Astrocyte of the hippocampus (primary cell): ENCODE measurements at regions not wholly inside any gene's neighbourhood (a gene's known extent, or its start where the extent isn't known, plus 50 kb on each side); places are given as distances from the start of the nearest gene placed in this dataset.

ENCODE experiments used
- DNase-seq: peaks from one replicate; pipeline ENCODE4 v3.0.0; 2011; ENCODE audit warnings: low read depth, low spot score

- DNase-seq = no peak
Measured at GRCh38 chr6:14658886-14659561, 541.5 kb downstream of the CD83 start.

DNA sequence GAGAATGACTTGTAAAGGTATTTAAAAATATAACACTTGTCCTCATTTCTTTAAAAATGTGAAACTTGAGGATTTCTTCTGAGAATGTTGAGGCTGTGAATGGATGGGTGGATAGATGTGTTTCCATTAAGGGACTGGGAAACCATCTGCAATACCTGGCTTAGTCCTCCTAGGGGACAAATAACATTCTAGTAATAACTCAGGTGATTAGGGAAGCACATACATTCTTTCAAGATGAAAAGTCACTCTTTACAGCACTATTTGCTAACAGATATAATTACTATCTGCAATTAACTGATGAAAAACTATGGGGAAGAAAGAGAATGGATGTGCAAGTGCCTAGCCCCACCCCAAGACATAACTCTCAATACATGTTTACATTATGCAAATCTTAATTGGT lies 542.3 kb downstream of the CD83 start:
- no peak for DNase-seq

- peak; percentile 47 for DNase-seq
Measured at GRCh38 chr6:14660806-14661579, 543.4 kb downstream of the CD83 start.

- no peak for DNase-seq
Measured at GRCh38 chr6:14661691-14662090, 544.1 kb downstream of the CD83 start.

GRCh38 chr6:14664112-14664601 lies 546.6 kb downstream of the CD83 start:
- DNase-seq = no peak

- DNase-seq = no peak
Measured at GRCh38 chr6:14664621-14665315, 547.2 kb downstream of the CD83 start.

DNA sequence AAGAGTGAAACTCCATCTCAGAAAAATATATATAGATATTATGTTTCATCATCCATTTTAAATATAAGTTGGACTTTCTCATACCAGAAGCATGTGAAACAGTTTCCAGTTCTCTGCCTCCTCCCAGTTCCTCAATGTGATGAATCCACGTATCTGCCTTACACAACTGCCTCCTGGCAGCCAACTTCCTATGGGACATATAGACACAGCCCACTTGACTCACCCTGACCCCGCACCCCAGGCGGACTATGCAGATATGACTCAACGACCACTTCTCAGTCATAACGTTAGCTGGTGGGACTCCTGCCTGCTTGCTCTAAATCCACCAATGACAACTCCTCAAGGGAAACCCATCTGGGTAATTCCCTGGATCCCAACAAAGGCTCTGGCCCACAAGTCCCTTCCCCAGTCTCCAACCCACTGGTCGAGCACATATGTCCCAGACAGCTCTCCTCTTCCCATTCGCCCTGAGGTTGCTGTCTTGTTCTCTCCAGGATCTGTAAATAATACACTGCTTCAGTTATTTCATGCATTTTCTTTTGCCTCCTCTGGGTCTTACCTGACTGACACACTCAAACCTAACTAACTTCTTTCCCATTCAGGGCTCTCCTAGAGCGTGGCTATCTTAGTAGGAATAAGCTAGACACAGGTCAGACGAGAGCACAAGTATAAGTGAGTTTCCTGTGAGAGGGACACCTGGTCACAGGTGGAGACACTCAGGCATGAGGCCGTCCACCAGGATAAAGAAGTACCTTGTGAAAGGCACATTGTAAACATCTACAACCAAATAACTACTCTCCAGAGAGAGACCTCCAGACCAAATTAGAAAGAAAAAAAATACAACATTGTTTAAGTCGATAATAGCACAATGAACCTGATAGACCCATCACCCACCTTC lies 548.5 kb downstream of the CD83 start:
- peak; percentile 58 for DNase-seq

- no peak for DNase-seq
Measured at GRCh38 chr6:14670806-14671205, 553.2 kb downstream of the CD83 start.

DNA sequence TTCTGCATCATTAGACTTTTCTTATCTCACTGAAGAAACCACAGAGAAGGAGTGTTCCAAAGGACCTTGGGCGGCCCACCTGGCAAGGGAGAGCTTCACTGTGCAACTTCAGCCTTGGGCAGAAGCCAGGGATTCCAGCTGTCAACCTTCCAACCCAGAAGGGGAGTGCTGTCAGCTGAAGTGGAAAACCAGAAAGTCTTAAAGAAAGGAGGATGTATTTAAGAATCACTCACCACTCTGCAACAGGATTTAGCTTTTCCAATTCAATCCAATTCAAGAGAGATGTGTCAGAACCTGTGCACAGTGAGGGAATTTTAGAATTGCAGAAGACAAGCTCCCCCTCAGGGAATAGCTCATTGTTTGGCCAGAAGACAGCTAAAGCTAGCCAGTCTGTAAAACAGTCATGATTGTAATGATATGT lies 553.7 kb downstream of the CD83 start:
- DNase-seq = peak; percentile 88

GRCh38 chr6:14671937-14672336 lies 554.4 kb downstream of the CD83 start:
- DNase-seq = no peak

- no peak for DNase-seq
Measured at GRCh38 chr6:14673201-14673600, 555.6 kb downstream of the CD83 start.

GRCh38 chr6:14674458-14674857 lies 556.9 kb downstream of the CD83 start:
- DNase-seq = no peak

DNA sequence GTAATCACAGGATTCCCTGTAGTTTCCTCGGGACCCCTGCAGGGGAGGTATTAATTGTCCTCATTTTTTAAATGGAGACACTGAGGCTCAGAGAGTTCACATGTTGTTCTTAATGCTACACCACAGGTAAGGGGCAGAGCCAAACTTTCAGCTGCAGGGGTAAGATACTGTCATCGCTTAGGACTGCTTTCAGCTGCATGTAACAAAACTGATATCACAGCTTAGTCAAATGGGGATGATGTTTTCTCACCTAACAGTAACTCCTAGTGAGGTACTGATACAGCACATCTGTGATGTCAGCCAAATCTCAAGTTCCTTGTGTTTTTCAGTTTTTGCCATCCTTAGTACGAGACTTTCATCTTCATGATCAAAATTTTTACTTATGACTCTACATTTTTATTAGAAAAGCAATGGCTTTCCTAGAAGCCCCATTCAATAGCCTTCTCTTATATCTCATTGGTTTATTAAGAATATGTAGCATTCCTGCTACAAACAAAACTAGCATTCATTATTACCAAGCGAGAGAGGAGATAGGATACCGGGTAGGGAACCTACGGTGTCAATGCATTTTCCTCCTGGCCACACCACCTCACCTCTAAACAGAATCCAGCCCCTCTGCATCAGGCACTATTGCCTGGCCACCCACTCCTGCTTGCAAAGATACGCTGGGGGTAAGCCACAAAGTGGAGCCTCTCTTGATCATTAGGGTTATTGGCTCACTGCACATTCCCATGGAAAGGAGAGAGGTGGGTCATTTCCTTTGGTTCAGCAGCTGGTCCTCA lies 557.5 kb downstream of the CD83 start:
- no peak for DNase-seq

- DNase-seq = no peak
Measured at GRCh38 chr6:14676064-14676463, 558.5 kb downstream of the CD83 start.

DNA sequence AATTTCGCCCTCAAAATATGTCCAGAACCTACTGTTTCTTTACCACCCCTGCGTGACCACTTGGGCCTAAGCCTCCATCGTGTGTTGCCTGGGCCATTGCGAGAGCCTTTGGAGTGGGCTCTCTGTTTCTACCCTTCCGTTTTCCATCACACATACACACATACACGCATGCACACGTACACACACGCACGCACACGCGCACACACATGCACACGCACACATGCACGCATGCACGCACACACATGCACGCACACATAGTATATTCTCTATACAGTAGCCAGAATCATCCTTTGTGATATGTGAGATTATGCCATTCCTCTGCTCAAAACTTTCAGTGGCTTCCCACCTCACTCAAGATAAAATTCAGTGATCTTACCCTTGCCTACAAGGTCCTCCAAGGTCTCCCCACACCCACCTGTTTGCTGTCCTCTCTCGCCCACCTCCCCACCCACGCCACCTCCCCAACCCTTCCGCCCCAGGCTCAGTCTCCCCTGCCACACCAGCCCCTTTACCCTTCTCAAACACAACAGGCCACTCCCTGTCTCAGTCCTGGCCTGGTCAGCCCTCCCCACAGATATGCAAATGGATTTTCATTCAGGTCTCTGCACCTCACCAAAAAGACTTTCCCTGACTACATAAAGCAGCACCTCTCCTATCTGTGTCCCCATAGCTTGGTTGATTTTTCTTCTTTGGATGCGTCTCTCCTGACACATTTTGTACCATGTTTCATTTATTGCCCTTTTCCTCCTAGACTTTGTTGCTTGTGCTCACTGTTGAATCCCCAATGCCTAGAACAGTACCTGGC lies 559.6 kb downstream of the CD83 start:
- no peak for DNase-seq

DNA sequence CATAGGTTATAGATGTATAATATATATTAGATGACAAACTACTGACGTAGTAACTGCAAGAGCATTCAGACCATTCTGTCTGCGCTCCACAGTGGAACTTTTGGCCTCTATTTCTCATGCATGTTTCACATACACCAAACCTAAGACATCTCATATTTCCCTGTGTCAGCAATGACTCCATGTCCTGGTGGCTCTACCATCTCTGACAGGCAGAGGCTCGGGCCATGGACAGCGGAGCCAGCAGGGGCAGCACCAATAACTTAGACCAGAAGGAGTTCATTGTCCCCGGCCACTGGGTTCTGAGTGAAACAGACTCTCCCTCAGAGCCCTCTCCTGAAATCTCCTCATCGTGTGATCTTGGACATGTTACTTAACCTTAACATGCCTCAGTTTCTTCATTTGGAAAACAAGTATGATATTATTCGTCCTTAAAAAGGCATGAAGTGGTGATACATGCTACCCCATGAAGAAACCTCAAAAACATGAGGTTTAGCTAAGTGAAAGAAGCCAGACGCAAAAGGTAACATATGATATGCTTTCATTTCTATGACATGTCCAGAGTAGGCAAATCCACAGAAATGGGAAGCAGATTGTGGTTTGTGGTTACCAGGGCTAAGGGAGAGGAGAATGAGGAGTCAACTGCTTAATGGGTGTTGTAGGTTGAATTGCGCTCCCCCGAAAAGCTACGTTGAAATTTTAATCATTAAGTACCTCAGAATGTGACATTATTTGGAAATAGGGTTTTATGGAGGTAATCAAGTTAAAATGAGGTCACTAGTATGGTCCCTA lies 564.0 kb upstream of the JARID2 start:
- DNase-seq = no peak

DNA sequence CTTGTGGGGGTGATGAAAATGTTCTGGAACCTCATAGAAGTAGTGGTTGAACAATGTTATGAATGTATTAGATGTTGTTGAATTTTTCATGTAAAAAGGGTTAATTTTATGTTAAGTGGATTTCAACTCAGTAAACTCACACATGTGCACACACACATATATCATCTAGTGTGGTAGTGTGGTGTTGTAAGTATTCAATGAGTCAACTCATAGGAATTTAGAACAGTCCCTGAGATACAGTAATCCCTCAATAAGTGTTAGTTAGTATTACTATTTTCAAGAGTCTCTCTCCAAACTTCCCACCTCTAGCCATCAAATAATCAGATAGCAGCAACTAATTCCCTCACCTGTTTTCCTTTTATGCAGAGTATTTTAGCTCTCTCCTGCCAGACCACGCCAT lies 563.1 kb upstream of the JARID2 start:
- DNase-seq = peak; percentile 35

DNA sequence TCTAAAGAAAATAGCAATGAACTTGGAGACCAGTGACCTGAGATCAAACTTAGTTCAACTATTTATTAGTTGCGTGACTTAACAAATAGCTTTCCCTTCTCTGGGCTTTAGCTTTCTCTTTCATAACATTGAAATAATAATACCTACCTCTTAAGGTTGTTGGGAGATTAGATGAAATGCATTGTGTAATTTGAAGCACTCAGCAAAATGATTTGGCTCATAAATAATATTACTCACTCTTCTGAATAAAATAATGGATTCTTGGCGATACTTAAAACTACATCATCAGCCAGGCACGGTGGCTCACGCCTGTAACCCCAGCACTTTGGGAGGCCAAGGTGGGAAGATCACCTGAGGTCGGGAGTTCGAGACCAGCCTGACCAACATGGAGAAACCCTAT lies 556.2 kb upstream of the JARID2 start:
- DNase-seq = no peak
